ENCODE measurements at regions not wholly inside any gene's neighbourhood (a gene's known extent, or its start where the extent isn't known, plus 50 kb on each side); places are given as distances from the start of the nearest gene placed in this dataset.

GRCh38 chr11:80144897-80145594 lies 704.2 kb upstream of the TENM4 start:
- Histone ChIP-seq H3K9me3 (no peaks in the 10 kb centered on the region), H3K27me3 (no peaks in the 10 kb centered on the region), H3K36me3 (no peaks in the 10 kb centered on the region), H3K4me3 (no peak overlapping the region), H3K4me1 (no peaks in the 10 kb centered on the region), H3K27ac (no peak overlapping the region)
- DNase-seq: no peak
- TF ChIP-seq POLR2A (IDR thresholded peaks at IDR 0.05): no peak
- TF ChIP-seq, protein P1, sequence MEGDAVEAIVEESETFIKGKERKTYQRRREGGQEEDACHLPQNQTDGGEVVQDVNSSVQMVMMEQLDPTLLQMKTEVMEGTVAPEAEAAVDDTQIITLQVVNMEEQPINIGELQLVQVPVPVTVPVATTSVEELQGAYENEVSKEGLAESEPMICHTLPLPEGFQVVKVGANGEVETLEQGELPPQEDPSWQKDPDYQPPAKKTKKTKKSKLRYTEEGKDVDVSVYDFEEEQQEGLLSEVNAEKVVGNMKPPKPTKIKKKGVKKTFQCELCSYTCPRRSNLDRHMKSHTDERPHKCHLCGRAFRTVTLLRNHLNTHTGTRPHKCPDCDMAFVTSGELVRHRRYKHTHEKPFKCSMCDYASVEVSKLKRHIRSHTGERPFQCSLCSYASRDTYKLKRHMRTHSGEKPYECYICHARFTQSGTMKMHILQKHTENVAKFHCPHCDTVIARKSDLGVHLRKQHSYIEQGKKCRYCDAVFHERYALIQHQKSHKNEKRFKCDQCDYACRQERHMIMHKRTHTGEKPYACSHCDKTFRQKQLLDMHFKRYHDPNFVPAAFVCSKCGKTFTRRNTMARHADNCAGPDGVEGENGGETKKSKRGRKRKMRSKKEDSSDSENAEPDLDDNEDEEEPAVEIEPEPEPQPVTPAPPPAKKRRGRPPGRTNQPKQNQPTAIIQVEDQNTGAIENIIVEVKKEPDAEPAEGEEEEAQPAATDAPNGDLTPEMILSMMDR (IDR thresholded peaks at IDR 0.05): no peak

DNA sequence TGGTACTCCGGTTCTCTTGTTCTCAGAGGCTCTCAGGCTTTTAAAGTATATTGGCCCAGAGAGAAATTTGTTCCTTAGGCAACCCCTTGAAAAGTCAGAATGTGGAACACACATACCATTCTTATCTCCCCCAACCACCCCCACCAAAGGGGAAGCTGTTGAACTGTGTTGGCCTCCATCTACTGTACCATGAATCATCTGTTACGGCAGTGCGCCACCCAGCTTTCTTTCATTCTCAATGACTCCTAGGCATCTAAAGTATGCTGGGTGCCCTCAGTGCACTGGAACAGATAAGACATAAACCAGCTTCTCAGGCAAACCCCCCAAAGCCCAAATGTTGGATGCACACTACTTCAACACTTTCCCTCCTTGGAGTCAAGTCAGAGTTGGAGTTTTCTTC lies 696.2 kb upstream of the TENM4 start:
- Histone ChIP-seq H3K27ac (no peak overlapping the region), H3K27me3 (no peaks in the 10 kb centered on the region), H3K4me1 (no peaks in the 10 kb centered on the region), H3K4me3 (no peak overlapping the region), H3K36me3 (no peaks in the 10 kb centered on the region), H3K9me3 (no peaks in the 10 kb centered on the region)
- TF ChIP-seq, protein P1 (IDR thresholded peaks at IDR 0.05): no peak
- no peak for TF ChIP-seq POLR2A (IDR thresholded peaks at IDR 0.05)
- DNase-seq: no peak

- DNase-seq: no peak
- no peak overlapping the region for H3K27ac ChIP-seq
- no peaks in the 10 kb centered on the region for H3K9me3 ChIP-seq
- TF ChIP-seq POLR2A (IDR thresholded peaks at IDR 0.05): no peak
- TF ChIP-seq, protein P1 (IDR thresholded peaks at IDR 0.05): no peak
- no peak overlapping the region for H3K4me3 ChIP-seq
- no peaks in the 10 kb centered on the region for H3K4me1 ChIP-seq
- H3K27me3 ChIP-seq: no peaks in the 10 kb centered on the region
- H3K36me3 ChIP-seq: no peaks in the 10 kb centered on the region
Measured at GRCh38 chr11:80129396-80129795, 688.6 kb upstream of the TENM4 start.

DNA sequence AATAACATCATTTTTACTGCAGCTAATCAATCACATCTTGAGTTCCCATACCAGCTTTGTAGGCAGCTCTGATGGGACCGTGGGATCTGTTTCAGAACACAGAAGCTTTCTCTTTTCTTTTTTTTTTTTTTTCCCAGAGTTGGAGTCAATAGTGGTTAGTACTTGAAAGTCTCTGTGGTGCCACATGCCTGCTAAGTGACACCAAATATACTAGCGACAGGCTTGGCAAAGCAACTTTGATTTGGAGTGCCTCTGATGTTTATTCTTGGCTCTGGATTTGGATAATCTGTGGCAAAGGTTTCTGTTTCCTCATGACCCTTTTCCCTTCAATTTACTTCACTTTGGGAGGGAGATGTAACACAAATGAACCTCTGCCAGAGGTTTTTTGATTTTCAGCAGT lies 681.4 kb upstream of the TENM4 start:
- H3K27ac ChIP-seq: no peak overlapping the region
- no peaks in the 10 kb centered on the region for H3K27me3 ChIP-seq
- H3K4me3 ChIP-seq: no peak overlapping the region
- no peaks in the 10 kb centered on the region for H3K4me1 ChIP-seq
- DNase-seq: no peak
- no peaks in the 10 kb centered on the region for H3K36me3 ChIP-seq
- TF ChIP-seq POLR2A (IDR thresholded peaks at IDR 0.05): no peak
- TF ChIP-seq, protein P1 (IDR thresholded peaks at IDR 0.05): no peak
- H3K9me3 ChIP-seq: no peaks in the 10 kb centered on the region

GRCh38 chr11:80118073-80118472 lies 677.2 kb upstream of the TENM4 start:
- Histone ChIP-seq H3K27ac (no peak overlapping the region), H3K4me3 (no peak overlapping the region), H3K36me3 (no peaks in the 10 kb centered on the region), H3K27me3 (no peaks in the 10 kb centered on the region), H3K9me3 (no peaks in the 10 kb centered on the region), H3K4me1 (no peaks in the 10 kb centered on the region)
- TF ChIP-seq POLR2A (IDR thresholded peaks at IDR 0.05): no peak
- no peak for DNase-seq

DNA sequence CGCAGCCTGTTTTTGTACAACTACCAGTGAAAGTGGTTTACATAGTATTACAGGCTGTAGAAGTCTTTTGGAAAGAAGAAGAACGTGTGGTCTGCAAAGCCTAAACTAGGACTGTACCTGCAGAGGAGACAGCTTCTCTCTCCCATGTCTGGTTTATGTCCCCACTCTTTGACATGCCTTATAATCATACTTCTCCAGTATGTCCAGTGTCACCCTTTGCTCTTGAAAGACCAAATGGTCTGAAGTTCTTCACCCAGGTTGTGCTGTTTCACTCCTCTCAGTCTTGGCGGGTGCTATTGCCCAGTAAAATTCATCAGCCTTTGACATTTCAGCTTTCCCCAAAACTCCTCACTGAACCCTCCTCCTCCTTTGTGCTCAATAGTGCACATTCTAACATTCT lies 676.0 kb upstream of the TENM4 start:
- Histone ChIP-seq H3K9me3 (no peaks in the 10 kb centered on the region), H3K27ac (no peak overlapping the region), H3K36me3 (no peaks in the 10 kb centered on the region), H3K27me3 (no peaks in the 10 kb centered on the region), H3K4me3 (no peak overlapping the region), H3K4me1 (no peaks in the 10 kb centered on the region)
- no peak for TF ChIP-seq POLR2A (IDR thresholded peaks at IDR 0.05)
- TF ChIP-seq, protein P1 (IDR thresholded peaks at IDR 0.05): no peak
- DNase-seq: no peak

All from Peyer's patch (tissue), 4 donors.